Heart left ventricle (tissue), 13 donors: ENCODE measurements at regions not wholly inside any gene's neighbourhood (a gene's known extent, or its start where the extent isn't known, plus 50 kb on each side); places are given as distances from the start of the nearest gene placed in this dataset.

Experiments used
- CTCF ChIP-seq, 12 donors: fragments of 200-600 bp; sonication (generic) in 4 of 12; IDR thresholded peaks; one replicate each; pipeline versions ENCODE4 v1.5.0 to v1.8.0; 2018 to 2022; ENCODE audit warnings: antibody characterized with exemption in 12 of 12, mild to moderate bottlenecking in 5 of 12
- POLR2A ChIP-seq, 2 donors: fragments of 450-650 bp; IDR thresholded peaks; one replicate each; pipeline ENCODE4 v1.6.1; 2017; ENCODE audit warnings: antibody characterized with exemption in 2 of 2, mild to moderate bottlenecking in 2 of 2, moderate library complexity in 2 of 2
- donor health status: ischemic (EF 13 %, LVEDD 7.1; RV severe dilation, severe dysfunction).
- donor health status: DM: no; HTN: yes; CAD: no.
- donor health status: DM: no; HTN: no; CAD: no.
- donor health status: ischemic (EF 25% LVEDD 6.9; RV normal size, moderate dysfunction).
- donor health status: ischemic (EF 25% LVEDD 5.7; RV mildly dilated, moderate dysfunction).
- donor health status: ischemic (EF 35%, LVEDD 5.7; RV mildly dilated, moderate dysfunction).
- donor health status: nonischemic (EF 11% LVEDD 7.7; RV severe dilation, severe dysfunction).
- donor health status: DM: yes; HTN: yes; CAD: no.
- donor health status: PGD.
- donor health status: ischemic (EF 29% LVEDD 5.4; RV normal size, mild dysfunction).
- donor health status: nonischemic (EF 23%, LVEDD 6.1; RV moderate dilation, normal function).

GRCh38 chr3:68090571-68090970, 436.2 kb upstream of the SUCLG2 start:
- TF ChIP-seq CTCF (IDR thresholded peaks at IDR 0.05) (no peak), POLR2A (IDR thresholded peaks at IDR 0.05) (no peak)
